Activated naive CD8-positive, alpha-beta T cell (primary cell): ENCODE measurements at regions not wholly inside any gene's neighbourhood (a gene's known extent, or its start where the extent isn't known, plus 50 kb on each side); places are given as distances from the start of the nearest gene placed in this dataset.
"Not testable (repeated sequence)": the region's sequence is repeated elsewhere in the genome, so short reads cannot be mapped to it uniquely, and the experiment has no call there.

ENCODE experiments used
- H3K27ac Mint-ChIP-seq: one replicate; pipeline ENCODE4 v1.8.0; 2021; ENCODE audit warnings: mixed read lengths
- H3K27me3 Mint-ChIP-seq: one replicate; pipeline ENCODE4 v1.8.0; 2021; ENCODE audit warnings: mixed read lengths
- H3K36me3 Mint-ChIP-seq: one replicate; pipeline ENCODE4 v1.8.0; 2021; ENCODE audit warnings: mixed read lengths
- H3K4me1 Mint-ChIP-seq: one replicate; pipeline ENCODE4 v1.8.0; 2021; ENCODE audit warnings: low read depth, mixed read lengths
- H3K4me3 Mint-ChIP-seq: one replicate; pipeline ENCODE4 v1.8.0; 2021; ENCODE audit warnings: mild to moderate bottlenecking, mixed read lengths
- H3K9me3 Mint-ChIP-seq: one replicate; pipeline ENCODE4 v1.8.0; 2021; ENCODE audit warnings: low read depth, mixed read lengths

- H3K27ac Mint-ChIP-seq = no peak overlapping the region
- H3K27me3 Mint-ChIP-seq = peaks cover 2% of the 10 kb centered on the region
- H3K4me1 Mint-ChIP-seq = no peaks in the 10 kb centered on the region
- H3K4me3 Mint-ChIP-seq = no peak overlapping the region
- no peaks in the 10 kb centered on the region for H3K36me3 Mint-ChIP-seq
- H3K9me3 Mint-ChIP-seq = no peaks in the 10 kb centered on the region
Measured at GRCh38 chr1:48071513-48071912, 74.3 kb upstream of the TRABD2B start.

DNA sequence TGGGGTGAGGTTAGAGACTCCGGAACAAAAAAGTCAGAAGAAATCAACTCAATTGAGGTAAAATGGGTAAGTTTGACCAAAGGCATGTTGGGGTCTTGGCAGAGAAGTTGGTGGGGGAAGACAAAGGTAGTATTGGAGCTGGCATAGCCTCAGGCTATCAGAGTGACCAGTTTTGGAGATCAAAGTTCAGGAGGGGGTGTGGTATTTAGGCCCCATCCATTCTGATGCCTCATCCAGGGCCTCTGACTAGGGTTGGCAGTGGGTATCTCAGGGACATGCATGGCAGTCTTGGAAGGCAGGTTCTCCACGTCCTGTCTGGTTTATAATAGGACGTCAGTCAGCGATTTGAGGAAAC, 73.2 kb upstream of the TRABD2B start:
- Mint-ChIP-seq H3K27ac (no peak overlapping the region), H3K4me3 (no peak overlapping the region)

GRCh38 chr1:48069662-48070395, 72.6 kb upstream of the TRABD2B start:
- no peak overlapping the region for H3K27ac Mint-ChIP-seq
- no peak overlapping the region for H3K4me3 Mint-ChIP-seq
- no peaks in the 10 kb centered on the region for H3K4me1 Mint-ChIP-seq
- peaks cover 2% of the 10 kb centered on the region for H3K27me3 Mint-ChIP-seq
- H3K9me3 Mint-ChIP-seq = no peaks in the 10 kb centered on the region
- H3K36me3 Mint-ChIP-seq = no peaks in the 10 kb centered on the region

More for the DNA sequence above, 73.2 kb upstream of the TRABD2B start:
- Mint-ChIP-seq H3K27me3 (peaks cover 2% of the 10 kb centered on the region), H3K4me1 (no peaks in the 10 kb centered on the region), H3K9me3 (no peaks in the 10 kb centered on the region), H3K36me3 (no peaks in the 10 kb centered on the region)

DNA sequence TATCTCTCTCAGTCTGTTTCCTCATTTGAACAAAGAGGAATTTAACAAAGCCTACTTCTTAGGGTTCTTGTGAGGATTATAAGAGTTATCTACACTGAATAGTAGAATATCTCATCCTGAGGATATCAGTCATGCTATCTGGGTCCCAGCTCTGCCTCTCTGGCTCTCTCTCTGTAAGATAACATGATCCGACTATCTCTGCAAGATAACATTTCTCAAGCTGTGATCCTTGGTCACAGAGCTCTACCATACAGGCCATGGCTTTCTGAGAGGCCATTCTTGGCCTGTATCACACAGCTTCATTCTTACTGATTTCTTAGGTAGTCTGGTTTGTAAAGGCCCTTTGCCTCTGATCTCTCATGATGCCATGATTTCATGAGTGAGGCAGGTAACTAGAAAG, 71.0 kb upstream of the TRABD2B start:
- no peaks in the 10 kb centered on the region for H3K4me1 Mint-ChIP-seq
- H3K9me3 Mint-ChIP-seq = no peaks in the 10 kb centered on the region
- no peak overlapping the region for H3K4me3 Mint-ChIP-seq
- H3K36me3 Mint-ChIP-seq = no peaks in the 10 kb centered on the region
- peaks cover under 1% of the 10 kb centered on the region for H3K27me3 Mint-ChIP-seq
- H3K27ac Mint-ChIP-seq = no peak overlapping the region

- Mint-ChIP-seq H3K9me3 (no peaks in the 10 kb centered on the region), H3K36me3 (no peaks in the 10 kb centered on the region), H3K27me3 (no peaks in the 10 kb centered on the region), H3K4me3 (no peak overlapping the region), H3K4me1 (no peaks in the 10 kb centered on the region), H3K27ac (no peak overlapping the region)
Measured at GRCh38 chr1:48066936-48067335, 69.8 kb upstream of the TRABD2B start.

DNA sequence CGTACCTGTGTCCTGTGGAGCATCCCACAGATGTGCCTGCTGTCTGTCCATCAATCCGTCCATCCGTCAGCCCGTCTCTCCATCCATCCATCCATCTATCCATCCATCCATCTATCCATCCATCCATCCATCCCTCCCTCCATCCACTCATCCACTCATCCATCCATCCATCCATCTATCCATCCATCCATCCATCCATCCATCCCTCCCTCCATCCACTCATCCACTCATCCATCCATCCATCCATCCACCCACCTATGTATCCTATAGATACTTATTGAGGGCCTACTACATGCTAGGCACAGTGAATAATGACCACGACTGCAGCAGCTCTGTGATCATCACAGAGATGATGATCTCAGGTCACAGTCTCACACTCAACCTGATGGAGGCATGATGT, 67.5 kb upstream of the TRABD2B start:
- H3K27me3 Mint-ChIP-seq, H3K4me3 Mint-ChIP-seq, H3K27ac Mint-ChIP-seq, H3K36me3 Mint-ChIP-seq, H3K9me3 Mint-ChIP-seq, H3K4me1 Mint-ChIP-seq: not testable (repeated sequence)

GRCh38 chr1:48062353-48062752, 65.2 kb upstream of the TRABD2B start:
- H3K36me3 Mint-ChIP-seq = no peaks in the 10 kb centered on the region
- no peak overlapping the region for H3K4me3 Mint-ChIP-seq
- no peaks in the 10 kb centered on the region for H3K9me3 Mint-ChIP-seq

GRCh38 chr1:48061162-48062136, 64.3 kb upstream of the TRABD2B start:
- H3K27me3 Mint-ChIP-seq = no peaks in the 10 kb centered on the region
- no peaks in the 10 kb centered on the region for H3K36me3 Mint-ChIP-seq
- H3K4me3 Mint-ChIP-seq = no peak overlapping the region
- no peaks in the 10 kb centered on the region for H3K9me3 Mint-ChIP-seq
- H3K27ac Mint-ChIP-seq = no peak overlapping the region
- H3K4me1 Mint-ChIP-seq = no peaks in the 10 kb centered on the region

More at GRCh38 chr1:48062353-48062752, 65.2 kb upstream of the TRABD2B start:
- H3K27me3 Mint-ChIP-seq = no peaks in the 10 kb centered on the region
- no peaks in the 10 kb centered on the region for H3K4me1 Mint-ChIP-seq
- H3K27ac Mint-ChIP-seq = no peak overlapping the region

- Mint-ChIP-seq H3K9me3 (no peaks in the 10 kb centered on the region), H3K36me3 (no peaks in the 10 kb centered on the region), H3K4me1 (no peaks in the 10 kb centered on the region), H3K4me3 (no peak overlapping the region), H3K27ac (no peak overlapping the region), H3K27me3 (peaks cover 4% of the 10 kb centered on the region)
Measured at GRCh38 chr1:48059289-48059688, 62.1 kb upstream of the TRABD2B start.

DNA sequence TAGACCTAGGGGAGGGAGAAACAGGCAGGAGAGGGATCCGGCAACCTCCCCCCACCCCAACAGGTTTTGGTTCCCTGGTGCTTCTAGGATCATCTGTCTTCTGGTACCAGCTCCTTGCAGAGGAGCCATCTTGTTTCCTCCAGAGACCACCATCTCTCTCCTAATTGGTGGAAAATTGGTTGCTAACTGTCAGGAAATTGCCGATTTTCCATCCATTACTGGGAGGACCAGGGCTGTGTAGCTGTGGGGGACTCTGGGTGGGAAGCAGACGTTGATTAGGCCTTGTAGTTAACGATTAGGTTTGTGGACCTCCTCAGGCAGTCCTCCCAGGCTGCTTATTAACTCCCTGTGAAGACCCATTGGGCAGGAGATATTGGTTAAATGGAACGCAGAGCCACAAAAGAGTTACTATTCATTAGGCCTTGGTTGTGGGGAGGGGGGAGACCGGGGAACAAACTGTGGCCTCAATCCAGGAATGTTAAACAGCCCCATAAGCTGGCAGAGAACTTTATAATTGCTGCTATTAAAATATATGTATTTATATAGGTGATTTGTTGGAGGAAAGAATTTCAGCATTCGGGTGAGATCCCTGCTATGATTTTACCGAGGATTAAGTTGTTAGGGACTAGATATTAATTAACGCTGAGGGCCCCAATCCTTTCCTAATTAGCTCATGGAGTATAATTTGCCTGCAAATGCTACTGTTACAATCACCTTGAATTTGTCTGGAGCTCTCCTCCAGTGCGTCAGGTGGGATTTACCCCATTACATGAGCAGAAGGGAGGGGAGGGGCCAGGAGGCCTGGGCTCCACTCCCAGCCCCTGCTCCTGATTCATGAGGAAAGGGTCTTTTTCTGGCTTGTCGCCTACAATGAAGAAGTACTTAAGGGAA, 61.2 kb upstream of the TRABD2B start:
- Mint-ChIP-seq H3K27ac (no peak overlapping the region), H3K4me3 (no peak overlapping the region), H3K27me3 (peaks cover 4% of the 10 kb centered on the region), H3K9me3 (no peaks in the 10 kb centered on the region), H3K36me3 (no peaks in the 10 kb centered on the region), H3K4me1 (no peaks in the 10 kb centered on the region)

GRCh38 chr1:48057249-48057648, 60.1 kb upstream of the TRABD2B start:
- H3K4me3 Mint-ChIP-seq = no peak overlapping the region
- H3K9me3 Mint-ChIP-seq = no peaks in the 10 kb centered on the region
- peaks cover 4% of the 10 kb centered on the region for H3K27me3 Mint-ChIP-seq
- no peaks in the 10 kb centered on the region for H3K36me3 Mint-ChIP-seq
- no peak overlapping the region for H3K27ac Mint-ChIP-seq
- no peaks in the 10 kb centered on the region for H3K4me1 Mint-ChIP-seq

DNA sequence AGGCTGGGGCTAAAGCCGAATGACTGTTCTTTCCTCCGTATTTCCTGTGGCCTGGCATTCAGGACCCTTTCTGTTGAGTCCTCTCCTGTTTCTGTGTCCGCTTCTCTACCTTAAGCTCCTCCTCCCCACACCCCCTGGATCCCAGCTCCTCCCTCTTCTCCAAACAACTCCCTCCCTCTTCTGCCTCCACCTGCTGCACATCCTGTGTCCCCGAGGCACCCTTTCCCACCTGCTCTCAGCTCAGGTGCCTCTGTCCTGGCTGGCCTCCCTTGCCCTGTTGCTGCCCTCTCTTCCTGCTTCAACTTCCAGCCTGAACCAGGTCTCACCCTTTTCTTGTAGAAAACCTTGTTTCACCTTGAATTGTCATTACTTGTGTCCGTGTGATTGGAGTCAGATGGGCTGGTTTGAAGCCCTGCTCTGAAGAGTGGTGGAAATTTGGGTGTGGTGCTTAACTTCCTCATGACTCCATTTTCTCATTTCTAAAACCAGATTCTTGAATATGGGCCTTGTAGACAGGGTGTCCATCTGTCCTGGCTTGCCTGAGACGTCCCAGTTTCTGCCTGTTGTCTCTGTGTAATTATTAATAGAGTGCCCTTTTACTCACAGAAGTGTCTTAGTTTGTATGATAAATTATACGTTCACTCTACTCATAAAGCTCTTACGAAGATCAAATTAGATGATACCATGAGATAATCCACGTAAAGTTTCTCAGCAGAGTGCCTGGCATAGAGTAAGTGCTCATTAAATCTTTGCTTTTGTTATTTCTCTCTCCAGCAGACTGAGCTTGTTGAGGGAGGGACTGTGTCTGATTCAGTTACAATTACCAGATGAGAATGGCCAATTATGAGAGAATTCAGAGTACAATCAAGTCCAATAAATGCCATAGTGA, 58.9 kb upstream of the TRABD2B start:
- Mint-ChIP-seq H3K36me3 (no peaks in the 10 kb centered on the region), H3K9me3 (no peaks in the 10 kb centered on the region), H3K27me3 (peaks cover 4% of the 10 kb centered on the region), H3K27ac (no peak overlapping the region), H3K4me3 (no peak overlapping the region), H3K4me1 (no peaks in the 10 kb centered on the region)

GRCh38 chr1:48054232-48054631, 57.0 kb upstream of the TRABD2B start:
- Mint-ChIP-seq H3K4me3 (no peak overlapping the region), H3K27ac (no peak overlapping the region), H3K9me3 (no peaks in the 10 kb centered on the region), H3K36me3 (no peaks in the 10 kb centered on the region), H3K27me3 (peaks cover 4% of the 10 kb centered on the region), H3K4me1 (no peaks in the 10 kb centered on the region)

DNA sequence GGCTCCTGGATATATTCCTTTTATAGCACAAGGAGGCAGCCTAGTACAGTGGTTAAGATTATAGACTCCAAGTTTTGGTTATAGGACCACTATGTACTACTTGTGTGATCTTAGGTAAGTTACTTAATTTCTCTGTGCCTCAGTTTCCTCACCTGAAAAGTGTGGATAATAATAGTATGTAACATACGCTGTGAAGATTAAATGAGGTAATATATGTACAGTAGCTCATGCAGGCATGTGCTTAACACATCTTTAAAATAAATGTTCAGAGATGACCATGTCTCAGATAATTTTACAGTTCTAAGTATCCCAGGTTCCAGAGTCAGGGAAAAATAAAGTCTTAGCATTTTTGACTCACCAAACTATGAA, 55.7 kb upstream of the TRABD2B start:
- Mint-ChIP-seq H3K27me3 (peaks cover 4% of the 10 kb centered on the region), H3K36me3 (no peaks in the 10 kb centered on the region), H3K4me1 (no peaks in the 10 kb centered on the region), H3K4me3 (no peak overlapping the region), H3K27ac (no peak overlapping the region), H3K9me3 (no peaks in the 10 kb centered on the region)
